DMS53 treated with DMSO at 0.1 percent for 48 hours (cell line): ENCODE measurements at regions not wholly inside any gene's neighbourhood (a gene's known extent, or its start where the extent isn't known, plus 50 kb on each side); places are given as distances from the start of the nearest gene placed in this dataset.
"Not testable (repeated sequence)": the region's sequence is repeated elsewhere in the genome, so short reads cannot be mapped to it uniquely, and the experiment has no call there.

Source experiments
- DNase-seq: peaks from one replicate; lab custom pipeline; 2025; ENCODE audit not compliant: unreplicated experiment; lab: John Stamatoyannopoulos, UW

- no peak for DNase-seq
Observed at GRCh38 chr6:27854421-27854820, 57.8 kb downstream of the OR2B2 start.

- DNase-seq, result no peak
Observed at GRCh38 chr6:27851440-27851839, 60.8 kb downstream of the OR2B2 start.

GRCh38 chr6:27849001-27849400, 63.2 kb downstream of the OR2B2 start:
- not testable (repeated sequence) for DNase-seq

- no peak for DNase-seq
Observed at GRCh38 chr6:27847706-27848105, 64.5 kb downstream of the OR2B2 start.

GRCh38 chr6:27840572-27840971, 71.6 kb downstream of the OR2B2 start:
- no peak for DNase-seq

- peak; percentile 36 for DNase-seq
Observed at GRCh38 chr6:27839626-27840475, 72.3 kb downstream of the OR2B2 start.

GRCh38 chr6:27838945-27839625, 73.1 kb downstream of the OR2B2 start:
- DNase-seq, result peak; percentile 48

- peak; percentile 98 for DNase-seq
Observed at GRCh38 chr6:27838058-27838944, 73.9 kb downstream of the OR2B2 start.

GRCh38 chr6:27837625-27838057, 74.6 kb downstream of the OR2B2 start:
- no peak for DNase-seq

- peak; percentile 96 for DNase-seq
Observed at GRCh38 chr6:27836783-27837624, 75.2 kb downstream of the OR2B2 start.

GRCh38 chr6:27836141-27836782, 75.9 kb downstream of the OR2B2 start:
- no peak for DNase-seq

GRCh38 chr6:27834879-27835549, 77.2 kb downstream of the OR2B2 start:
- no peak for DNase-seq

- no peak for DNase-seq
Observed at GRCh38 chr6:27834384-27834783, 77.8 kb downstream of the OR2B2 start.

- peak; percentile 48 for DNase-seq
Observed at GRCh38 chr6:27831434-27832081, 80.6 kb downstream of the OR2B2 start.

- DNase-seq, result peak; percentile 24
Observed at GRCh38 chr6:27830600-27831433, 81.4 kb downstream of the OR2B2 start.

GRCh38 chr6:27830212-27830599, 82.0 kb downstream of the OR2B2 start:
- no peak for DNase-seq

- no peak for DNase-seq
Observed at GRCh38 chr6:27829453-27830211, 82.6 kb downstream of the OR2B2 start.
